Hematopoietic multipotent progenitor cell (in vitro differentiated cells): ENCODE measurements at regions not wholly inside any gene's neighbourhood (a gene's known extent, or its start where the extent isn't known, plus 50 kb on each side); places are given as distances from the start of the nearest gene placed in this dataset. TPM values are rescaled to one million over a fixed set of nuclear protein-coding genes. Genes with fewer than 3 reads are reported as not detected.
"Not testable (repeated sequence)": the region's sequence is repeated elsewhere in the genome, so short reads cannot be mapped to it uniquely, and the experiment has no call there.

Experiments used
- DNase-seq, 3 donors: peaks; one replicate each; pipeline ENCODE4 v3.0.0-alpha.2; 2011 to 2015; ENCODE audit warnings: low read depth in 2 of 3, low spot score in 2 of 3
- small RNA-seq: library from RNA; depleted of rRNA; stranded (forward); fragments of <200 nt; gene quantifications from one replicate; pipeline ENCODE3, GENCODE V24; 2012

- not testable (repeated sequence) for DNase-seq
Measured at GRCh38 chr22:25504017-25504416, 60.5 kb upstream of the GRK3 start.

- no peak for DNase-seq
Measured at GRCh38 chr22:25508161-25508560, 56.3 kb upstream of the GRK3 start.

GRCh38 chr22:25508761-25509321, 55.6 kb upstream of the GRK3 start:
- no peak for DNase-seq

- DNase-seq = no peak
Measured at GRCh38 chr22:25509374-25509791, 55.1 kb upstream of the GRK3 start.

GRCh38 chr22:25510876-25511275, 53.6 kb upstream of the GRK3 start:
- DNase-seq = no peak

- no peak for DNase-seq
Measured at GRCh38 chr22:25511725-25512124, 52.8 kb upstream of the GRK3 start.

GRCh38 chr22:25514436-25515180, 49.9 kb upstream of the GRK3 start:
- no peak for DNase-seq

Small RNA genes lying in the stretch of these regions (small RNA-seq; reads per million reads assigned to genes)
- gene IGLL3P = not detected
- not detected for gene MIR6817
